ENCODE measurements at regions not wholly inside any gene's neighbourhood (a gene's known extent, or its start where the extent isn't known, plus 50 kb on each side); places are given as distances from the start of the nearest gene placed in this dataset.

GRCh38 chr5:61697809-61698558, 365.9 kb downstream of the ZSWIM6 start:
- no peak for DNase-seq

- no peak for DNase-seq
Observed at GRCh38 chr5:61701877-61702602, 370.0 kb downstream of the ZSWIM6 start.

GRCh38 chr5:61702784-61703183, 370.7 kb downstream of the ZSWIM6 start:
- DNase-seq = no peak

GRCh38 chr5:61704289-61704688, 372.2 kb downstream of the ZSWIM6 start:
- DNase-seq = no peak

- DNase-seq = no peak
Observed at GRCh38 chr5:61706751-61707150, 374.7 kb downstream of the ZSWIM6 start.

GRCh38 chr5:61719124-61719523, 387.1 kb downstream of the ZSWIM6 start:
- no peak for DNase-seq

GRCh38 chr5:61720829-61721228, 388.8 kb downstream of the ZSWIM6 start:
- no peak for DNase-seq

GRCh38 chr5:61724102-61724501, 392.0 kb downstream of the ZSWIM6 start:
- DNase-seq = no peak

GRCh38 chr5:61728287-61728686, 396.2 kb downstream of the ZSWIM6 start:
- no peak for DNase-seq

- DNase-seq = no peak
Observed at GRCh38 chr5:61730866-61731265, 398.8 kb downstream of the ZSWIM6 start.

- no peak for DNase-seq
Observed at GRCh38 chr5:61731267-61731945, 399.3 kb downstream of the ZSWIM6 start.

GRCh38 chr5:61731946-61732314, 399.9 kb downstream of the ZSWIM6 start:
- no peak for DNase-seq

GRCh38 chr5:61732369-61732768, 400.3 kb downstream of the ZSWIM6 start:
- no peak for DNase-seq

- no peak for DNase-seq
Observed at GRCh38 chr5:61732796-61733195, 400.7 kb downstream of the ZSWIM6 start.

GRCh38 chr5:61734001-61734400, 401.9 kb downstream of the ZSWIM6 start:
- no peak for DNase-seq

GRCh38 chr5:61734966-61735365, 402.9 kb downstream of the ZSWIM6 start:
- DNase-seq = no peak

- no peak for DNase-seq
Observed at GRCh38 chr5:61735531-61735930, 403.5 kb downstream of the ZSWIM6 start.

GRCh38 chr5:61735995-61736394, 403.9 kb downstream of the ZSWIM6 start:
- DNase-seq = no peak

- DNase-seq = no peak
Observed at GRCh38 chr5:61737301-61737963, 405.4 kb downstream of the ZSWIM6 start.

GRCh38 chr5:61737964-61738340, 405.9 kb downstream of the ZSWIM6 start:
- no peak for DNase-seq

GRCh38 chr5:61738446-61738845, 406.4 kb downstream of the ZSWIM6 start:
- no peak for DNase-seq

- DNase-seq = no peak
Observed at GRCh38 chr5:61744690-61745619, 412.9 kb downstream of the ZSWIM6 start.
